Naive thymus-derived CD4-positive, alpha-beta T cell (primary cell): ENCODE measurements at regions not wholly inside any gene's neighbourhood (a gene's known extent, or its start where the extent isn't known, plus 50 kb on each side); places are given as distances from the start of the nearest gene placed in this dataset.

Experiments used
- ATAC-seq: fragments of 150-1000 bp; cut with Tn5 transposase; 2 replicates; pipeline ENCODE4 v1.10.0; 2021; ENCODE audit warnings: mild to moderate bottlenecking, moderate library complexity
- CTCF ChIA-PET: fragments of 350-600 bp; sonication (Branson Sonifier 250); formaldehyde crosslinking; loops from one replicate; lab custom pipeline; 2021; ENCODE audit warnings: antibody characterized with exemption; lab: Charles Lee
- POLR2A ChIA-PET: fragments of 350-600 bp; sonication (Branson Sonifier 250); formaldehyde crosslinking; loops from one replicate; lab custom pipeline; 2021; ENCODE audit warnings: antibody characterized with exemption, inconsistent platforms; lab: Charles Lee
- DNase-seq, 9 donors: peaks; one replicate each; pipeline versions ENCODE4 v3.0.0 to v3.0.0-alpha.2; 2020 to 2022; ENCODE audit warnings: mixed read lengths in 1 of 9
- H3K27ac ChIP-seq: one replicate; pipeline ENCODE4 v1.7.0; 2013; ENCODE audit warnings: mild to moderate bottlenecking, low read depth, low read length, moderate library complexity
- H3K27me3 ChIP-seq, 2 donors: one replicate each; pipeline ENCODE4 v1.7.0; 2013; ENCODE audit warnings: low read length in 2 of 2, mild to moderate bottlenecking in 2 of 2, moderate library complexity in 2 of 2; ENCODE audit not compliant: control insufficient read depth in 2 of 2, insufficient read depth in 2 of 2
- H3K36me3 ChIP-seq, 3 experiments: 1 replicate in 2 of 3; 2 replicates in 1 of 3; pipeline ENCODE4 v1.7.0; 2013; ENCODE audit warnings: low read length in 3 of 3, mild to moderate bottlenecking in 3 of 3, moderate library complexity in 1 of 3; ENCODE audit not compliant: insufficient read depth in 3 of 3, control insufficient read depth in 2 of 3
- H3K4me1 ChIP-seq, 2 donors: one replicate each; pipeline ENCODE4 v1.7.0; 2013; ENCODE audit warnings: low read length in 2 of 2, mild to moderate bottlenecking in 2 of 2, moderate library complexity in 1 of 2; ENCODE audit not compliant: control insufficient read depth in 2 of 2, insufficient read depth in 2 of 2
- H3K4me3 ChIP-seq: 2 replicates; pipeline ENCODE4 v1.7.0; 2013; ENCODE audit warnings: mild to moderate bottlenecking, low read length
- H3K9me3 ChIP-seq, 3 experiments: 1 replicate in 2 of 3; 2 replicates in 1 of 3; pipeline ENCODE4 v1.7.0; 2013; ENCODE audit warnings: low read length in 3 of 3; ENCODE audit not compliant: control insufficient read depth in 2 of 3
- H3K27ac Mint-ChIP-seq, 9 donors: one replicate each; pipeline ENCODE4 v1.8.0; 2020 to 2022; ENCODE audit warnings: mixed read lengths in 9 of 9, mild to moderate bottlenecking in 8 of 9, moderate library complexity in 5 of 9, inconsistent platforms in 2 of 9
- H3K27me3 Mint-ChIP-seq, 5 donors: one replicate each; pipeline ENCODE4 v1.8.0; 2021 to 2022; ENCODE audit warnings: mixed read lengths in 5 of 5, mild to moderate bottlenecking in 1 of 5
- H3K36me3 Mint-ChIP-seq, 5 donors: one replicate each; pipeline ENCODE4 v1.8.0; 2020 to 2022; ENCODE audit warnings: mixed read lengths in 5 of 5, mild to moderate bottlenecking in 3 of 5, inconsistent platforms in 1 of 5
- H3K4me1 Mint-ChIP-seq, 7 donors: one replicate each; pipeline ENCODE4 v1.8.0; 2020 to 2022; ENCODE audit warnings: mixed read lengths in 7 of 7, mild to moderate bottlenecking in 3 of 7, inconsistent platforms in 1 of 7
- H3K4me3 Mint-ChIP-seq, 10 donors: one replicate each; pipeline ENCODE4 v1.8.0; 2020 to 2022; ENCODE audit warnings: mild to moderate bottlenecking in 10 of 10, mixed read lengths in 10 of 10, moderate library complexity in 6 of 10, inconsistent platforms in 2 of 10
- H3K9me3 Mint-ChIP-seq, 11 donors: one replicate each; pipeline ENCODE4 v1.8.0; 2020 to 2022; ENCODE audit warnings: mixed read lengths in 11 of 11, mild to moderate bottlenecking in 4 of 11, inconsistent platforms in 1 of 11, moderate library complexity in 1 of 11
- intact Hi-C, 2 donors: fragments of 100-400 bp; cut with micrococcal nuclease; formaldehyde crosslinking; loops; one replicate each; pipeline ENCODE4 v1.15.1; 2023

- peaks cover 5 to 16% (median 6%) of the 10 kb centered on the region in 5 donors for H3K36me3 Mint-ChIP-seq
- ChIA-PET POLR2A (no interaction called here), CTCF (no interaction called here)
Observed at GRCh38 chr1:239545466-239545865, 159.1 kb downstream of the CHRM3 start.

GRCh38 chr1:239547987-239548386 is 161.6 kb downstream of the CHRM3 start:
- peak; percentile 58 for ATAC-seq
- peak overlapping the region; percentile 36 for H3K4me3 ChIP-seq
- H3K27ac ChIP-seq: peak overlapping the region; percentile 53
- peak in 6 of 9 donors; percentile 2 to 24 (median 18) for DNase-seq
- H3K36me3 ChIP-seq: no peaks in the 10 kb centered on the region
- intact Hi-C loops: loop anchor here (2.0 to 5.0 kb wide), 2 partner anchors 169 to 171 kb away; no protein-coding TSS in a partner anchor
- POLR2A ChIA-PET: no interaction called here
- H3K27me3 ChIP-seq: no peaks in the 10 kb centered on the region
- H3K9me3 Mint-ChIP-seq: peaks cover 0 to 20% (median 13%) of the 10 kb centered on the region in 11 donors
- peaks cover 6 to 23% (median 18%) of the 10 kb centered on the region in 7 donors for H3K4me1 Mint-ChIP-seq
- H3K4me1 ChIP-seq: no peaks in the 10 kb centered on the region
- H3K27me3 Mint-ChIP-seq: no peaks in the 10 kb centered on the region
- peaks cover 5 to 16% (median 6%) of the 10 kb centered on the region in 5 donors for H3K36me3 Mint-ChIP-seq
- CTCF ChIA-PET: no interaction called here
- peak overlapping the region; percentile 45 to 93 (median 87) for H3K27ac Mint-ChIP-seq
- peak overlapping the region; percentile 69 to 90 (median 84) for H3K4me3 Mint-ChIP-seq
- no peaks in the 10 kb centered on the region for H3K9me3 ChIP-seq

More at GRCh38 chr1:239545466-239545865, 159.1 kb downstream of the CHRM3 start:
- Histone ChIP-seq H3K27ac (no peak overlapping the region), H3K4me3 (no peak overlapping the region), H3K27me3 (no peaks in the 10 kb centered on the region), H3K9me3 (no peaks in the 10 kb centered on the region), H3K36me3 (no peaks in the 10 kb centered on the region), H3K4me1 (no peaks in the 10 kb centered on the region)
- peaks cover 0 to 20% (median 13%) of the 10 kb centered on the region in 11 donors for H3K9me3 Mint-ChIP-seq
- no peak overlapping the region for H3K27ac Mint-ChIP-seq
- DNase-seq (no peak), ATAC-seq (no peak)
- no peaks in the 10 kb centered on the region for H3K27me3 Mint-ChIP-seq
- peaks cover 6 to 23% (median 18%) of the 10 kb centered on the region in 7 donors for H3K4me1 Mint-ChIP-seq
- H3K4me3 Mint-ChIP-seq: no peak overlapping the region
- intact Hi-C loops: loop anchor here in 1 of 2 donors (5.0 kb wide), 1 partner anchor 172 kb away; no protein-coding TSS in a partner anchor

DNA sequence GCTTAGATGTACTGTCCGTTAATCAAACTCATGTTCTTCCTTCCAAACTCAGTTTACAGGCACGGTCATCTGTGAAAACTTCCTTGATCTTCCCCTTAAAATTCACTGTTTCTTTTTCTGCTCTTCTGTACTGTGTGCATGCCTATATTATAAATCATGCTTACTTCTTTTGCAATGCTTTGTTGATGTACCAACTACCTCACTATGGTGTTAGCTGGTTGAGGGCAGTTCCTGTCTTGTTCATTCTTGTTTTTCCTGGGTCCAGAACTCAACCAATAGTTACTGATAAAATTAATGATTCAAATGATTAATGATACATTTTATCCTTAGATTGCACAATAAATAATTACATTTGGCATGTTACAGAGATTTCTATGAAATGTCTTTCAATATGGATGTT is 163.8 kb downstream of the CHRM3 start:
- peak overlapping the region in 1 of 9 donors; percentile 1 for H3K27ac Mint-ChIP-seq
- no peaks in the 10 kb centered on the region for H3K36me3 ChIP-seq
- H3K4me1 Mint-ChIP-seq: peaks cover 6 to 23% (median 18%) of the 10 kb centered on the region in 7 donors
- no peak for DNase-seq
- no peak for ATAC-seq
- no peaks in the 10 kb centered on the region for H3K27me3 ChIP-seq
- H3K9me3 Mint-ChIP-seq: peaks cover 0 to 20% (median 13%) of the 10 kb centered on the region in 11 donors
- intact Hi-C loops: no loop called here
- peak overlapping the region in 1 of 10 donors; percentile 15 for H3K4me3 Mint-ChIP-seq
- H3K4me1 ChIP-seq: no peaks in the 10 kb centered on the region
- POLR2A ChIA-PET: no interaction called here
- H3K4me3 ChIP-seq: no peak overlapping the region
- no peak overlapping the region for H3K27ac ChIP-seq
- CTCF ChIA-PET: no interaction called here
- no peaks in the 10 kb centered on the region for H3K27me3 Mint-ChIP-seq
- H3K9me3 ChIP-seq: no peaks in the 10 kb centered on the region
- H3K36me3 Mint-ChIP-seq: peaks cover 5 to 16% (median 6%) of the 10 kb centered on the region in 5 donors

DNA sequence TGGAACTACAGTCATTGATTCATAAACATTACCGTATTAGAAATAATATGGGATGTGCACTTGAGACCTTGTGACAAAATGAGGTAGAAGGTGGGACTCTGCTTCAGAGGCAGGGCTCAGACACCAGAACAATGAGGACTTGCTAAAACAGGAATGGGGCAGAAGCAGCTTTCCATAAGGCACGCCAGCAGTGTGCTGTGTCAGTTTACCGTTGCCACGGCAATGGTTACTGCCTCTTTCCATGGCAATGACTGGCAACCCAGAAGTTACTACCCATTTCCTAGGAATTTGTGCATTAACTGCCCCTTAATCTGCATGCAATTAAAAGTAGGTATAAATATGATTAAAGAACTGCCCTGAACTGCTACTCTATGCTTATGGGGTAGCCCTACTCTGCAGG is 169.0 kb downstream of the CHRM3 start:
- H3K9me3 Mint-ChIP-seq: peaks cover 0 to under 1% (median 0%) of the 10 kb centered on the region in 11 donors
- ChIA-PET POLR2A (no interaction called here), CTCF (no interaction called here)
- Histone ChIP-seq H3K9me3 (no peaks in the 10 kb centered on the region), H3K4me1 (no peaks in the 10 kb centered on the region), H3K27me3 (no peaks in the 10 kb centered on the region), H3K27ac (no peak overlapping the region), H3K36me3 (no peaks in the 10 kb centered on the region), H3K4me3 (no peak overlapping the region)
- intact Hi-C loops: no loop called here
- no peak overlapping the region for H3K27ac Mint-ChIP-seq
- H3K4me1 Mint-ChIP-seq: peaks cover 5 to 11% (median 7%) of the 10 kb centered on the region in 7 donors
- H3K36me3 Mint-ChIP-seq: no peaks in the 10 kb centered on the region
- H3K27me3 Mint-ChIP-seq: no peaks in the 10 kb centered on the region
- no peak for ATAC-seq
- no peak for DNase-seq
- H3K4me3 Mint-ChIP-seq: no peak overlapping the region

DNA sequence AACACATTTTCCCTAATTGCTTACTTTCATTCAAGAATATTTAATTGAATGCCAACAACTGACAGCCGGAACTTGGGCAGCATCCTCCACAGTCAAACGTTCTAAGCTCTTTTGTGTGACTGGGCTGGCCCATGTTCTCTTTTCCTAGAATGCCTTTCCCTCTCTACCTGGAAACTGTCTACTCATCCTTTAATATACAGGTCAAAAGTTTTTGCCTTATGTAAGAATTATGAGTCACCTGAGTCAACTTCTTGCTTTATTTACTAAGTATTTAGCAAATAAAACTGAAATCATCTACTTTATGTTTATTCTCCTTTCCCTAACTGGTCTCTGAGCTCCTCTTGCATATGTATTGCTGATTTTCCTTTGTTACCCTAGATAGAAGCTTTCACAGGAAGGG is 172.2 kb downstream of the CHRM3 start:
- peaks cover 5 to 13% (median 10%) of the 10 kb centered on the region in 7 donors for H3K4me1 Mint-ChIP-seq
- ChIA-PET CTCF (no interaction called here), POLR2A (no interaction called here)
- Histone ChIP-seq H3K36me3 (no peaks in the 10 kb centered on the region), H3K9me3 (no peaks in the 10 kb centered on the region), H3K27ac (no peak overlapping the region), H3K27me3 (no peaks in the 10 kb centered on the region), H3K4me1 (peaks cover 0 to 1% of the 10 kb centered on the region in 2 donors), H3K4me3 (no peak overlapping the region)
- intact Hi-C loops: no loop called here
- H3K27me3 Mint-ChIP-seq: no peaks in the 10 kb centered on the region
- no peak overlapping the region for H3K4me3 Mint-ChIP-seq
- ATAC-seq (no peak), DNase-seq (no peak)
- no peaks in the 10 kb centered on the region for H3K36me3 Mint-ChIP-seq
- H3K9me3 Mint-ChIP-seq: peaks cover 0 to 2% (median 0%) of the 10 kb centered on the region in 11 donors
- H3K27ac Mint-ChIP-seq: peak overlapping the region in 1 of 9 donors; percentile 3

- Mint-ChIP-seq H3K9me3 (peaks cover 0 to 2% (median 0%) of the 10 kb centered on the region in 11 donors), H3K27me3 (no peaks in the 10 kb centered on the region), H3K4me3 (peak overlapping the region in 1 of 10 donors; percentile 4), H3K36me3 (no peaks in the 10 kb centered on the region), H3K4me1 (peaks cover 9 to 17% (median 11%) of the 10 kb centered on the region in 7 donors), H3K27ac (peak overlapping the region in 2 of 9 donors; percentile 3 to 20)
- ATAC-seq (peak; percentile 47), DNase-seq (no peak)
- Histone ChIP-seq H3K4me1 (peaks cover 0 to 3% of the 10 kb centered on the region in 2 donors), H3K27me3 (peaks cover 0 to 2% of the 10 kb centered on the region in 2 donors), H3K9me3 (no peaks in the 10 kb centered on the region), H3K36me3 (no peaks in the 10 kb centered on the region), H3K4me3 (no peak overlapping the region), H3K27ac (no peak overlapping the region)
- intact Hi-C loops: no loop called here
- POLR2A ChIA-PET: no interaction called here
- CTCF ChIA-PET: no interaction called here
Observed at GRCh38 chr1:239558991-239559390, 172.6 kb downstream of the CHRM3 start.

DNA sequence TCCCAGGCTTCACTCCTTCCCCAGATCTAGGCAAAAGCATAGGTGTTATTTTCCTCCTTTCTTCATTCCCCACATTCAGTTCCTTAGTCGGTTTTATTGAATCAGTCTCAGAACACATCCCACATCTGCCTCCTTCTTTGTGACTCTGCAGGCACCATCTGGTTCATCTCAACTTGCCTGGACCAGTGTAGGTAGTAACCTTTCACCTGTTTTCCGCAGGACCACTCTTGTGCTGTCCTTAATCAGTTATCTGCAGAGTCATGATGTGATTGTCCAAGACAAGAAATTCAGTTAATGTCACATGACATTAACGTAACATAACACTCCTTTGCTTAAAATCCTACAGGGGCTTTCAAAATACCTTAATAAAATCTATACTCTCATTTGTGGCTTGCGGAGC is 174.6 kb downstream of the CHRM3 start:
- Histone ChIP-seq H3K27me3 (peaks cover 0 to 4% of the 10 kb centered on the region in 2 donors), H3K36me3 (no peaks in the 10 kb centered on the region), H3K27ac (no peak overlapping the region), H3K4me3 (no peak overlapping the region), H3K9me3 (no peaks in the 10 kb centered on the region), H3K4me1 (peaks cover 0 to 3% of the 10 kb centered on the region in 2 donors)
- CTCF ChIA-PET: no interaction called here
- H3K9me3 Mint-ChIP-seq: peaks cover 0 to 2% (median 0%) of the 10 kb centered on the region in 11 donors
- no peak overlapping the region for H3K4me3 Mint-ChIP-seq
- DNase-seq: no peak
- H3K27me3 Mint-ChIP-seq: no peaks in the 10 kb centered on the region
- intact Hi-C loops: no loop called here
- no peaks in the 10 kb centered on the region for H3K36me3 Mint-ChIP-seq
- peak overlapping the region in 1 of 9 donors; percentile 29 for H3K27ac Mint-ChIP-seq
- POLR2A ChIA-PET: no interaction called here
- peaks cover 10 to 20% (median 12%) of the 10 kb centered on the region in 7 donors for H3K4me1 Mint-ChIP-seq
- ATAC-seq: no peak
